K562 (cell line): ENCODE measurements at regions not wholly inside any gene's neighbourhood (a gene's known extent, or its start where the extent isn't known, plus 50 kb on each side); places are given as distances from the start of the nearest gene placed in this dataset.

Experiments used
- DNMT1 ChIP-seq: fragments of 450-650 bp; IDR thresholded peaks from 2 replicates; pipeline ENCODE4 v1.6.1; 2016; ENCODE audit warnings: antibody characterized with exemption, mild to moderate bottlenecking
- HNRNPH1 ChIP-seq: fragments of 200-400 bp; formaldehyde crosslinking; optimal IDR thresholded peaks from 2 replicates; pipeline ENCODE3; 2017; ENCODE audit warnings: low read depth, mild to moderate bottlenecking, low read length, moderate library complexity
- ZNF445 ChIP-seq: fragments of 250-450 bp; sonication (Bioruptor Pico); IDR thresholded peaks from 2 replicates; pipeline ENCODE4 v1.4.0; 2020; ENCODE audit warnings: low read depth, mild to moderate bottlenecking, moderate library complexity
- TF ChIP-seq, protein P1 (sequence below): sonication (generic); formaldehyde crosslinking; IDR thresholded peaks from 2 replicates; pipeline ENCODE4 v1.5.0; 2020; ENCODE audit warnings: missing genetic modification reagents

DNA sequence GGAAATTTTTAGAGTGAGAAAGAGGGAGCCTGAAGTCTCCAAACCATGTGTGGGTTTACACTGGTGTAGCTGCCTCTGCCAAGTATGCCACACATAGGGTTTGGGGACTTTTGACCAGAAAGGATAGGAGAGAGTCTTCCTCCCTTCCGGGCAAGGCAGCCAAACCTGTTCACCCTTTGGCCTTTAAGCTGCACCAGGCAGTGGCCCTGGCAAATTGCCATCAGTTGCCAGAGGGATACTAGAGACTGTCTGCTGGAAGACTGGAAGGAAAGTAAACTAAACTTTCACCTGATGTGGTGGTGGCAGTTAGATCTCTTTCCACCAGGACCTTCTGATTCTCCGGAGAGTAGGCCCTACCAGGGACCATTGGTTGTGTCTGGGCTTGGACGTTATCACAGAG is 1263.2 kb downstream of the FAM181B start:
- TF ChIP-seq DNMT1 (no peak), HNRNPH1 (no peak), ZNF445 (CRISPR knock-in tag) (no peak)
- TF ChIP-seq, protein P1, sequence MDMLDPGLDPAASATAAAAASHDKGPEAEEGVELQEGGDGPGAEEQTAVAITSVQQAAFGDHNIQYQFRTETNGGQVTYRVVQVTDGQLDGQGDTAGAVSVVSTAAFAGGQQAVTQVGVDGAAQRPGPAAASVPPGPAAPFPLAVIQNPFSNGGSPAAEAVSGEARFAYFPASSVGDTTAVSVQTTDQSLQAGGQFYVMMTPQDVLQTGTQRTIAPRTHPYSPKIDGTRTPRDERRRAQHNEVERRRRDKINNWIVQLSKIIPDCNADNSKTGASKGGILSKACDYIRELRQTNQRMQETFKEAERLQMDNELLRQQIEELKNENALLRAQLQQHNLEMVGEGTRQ = no peak
